ENCODE measurements at regions not wholly inside any gene's neighbourhood (a gene's known extent, or its start where the extent isn't known, plus 50 kb on each side); places are given as distances from the start of the nearest gene placed in this dataset.

- TF ChIP-seq CTCF (IDR thresholded peaks at IDR 0.05; ENCODE audit: control extremely low read depth in 1 of 3, insufficient read depth in 1 of 3, low read depth in 1 of 3, low read length in 3 of 3) (no peak), TAF7 (optimal IDR thresholded peaks at IDR 0.05; ENCODE audit: borderline replicate concordance, low read depth, low read length) (no peak), CHD1 (IDR thresholded peaks at IDR 0.05; ENCODE audit: low read depth, low read length) (no peak)
These were observed 102.6 kb downstream of the PLG start for GRCh38 chr6:160804639-160805038.
